DND-41 (cell line): ENCODE measurements at regions not wholly inside any gene's neighbourhood (a gene's known extent, or its start where the extent isn't known, plus 50 kb on each side); places are given as distances from the start of the nearest gene placed in this dataset.
"Not testable (repeated sequence)": the region's sequence is repeated elsewhere in the genome, so short reads cannot be mapped to it uniquely, and the experiment has no call there.

Source experiments
- ATAC-seq: fragments of 200-7000 bp; cut with Tn5 transposase; 3 replicates; pipeline ENCODE4 v1.9.1; 2021; ENCODE audit warnings: low read depth; ENCODE audit not compliant: insufficient read depth
- DNase-seq: peaks from one replicate; pipeline ENCODE4 v3.0.0-alpha.2; 2020
- H2AFZ ChIP-seq: 2 replicates; pipeline ENCODE4 v1.6.0; 2012; ENCODE audit warnings: low read depth, low read length
- H3K27ac ChIP-seq: 2 replicates; pipeline ENCODE4 v1.5.1; 2012; ENCODE audit warnings: low read length, inconsistent platforms
- H3K27me3 ChIP-seq: fragments of 200-600 bp; sonication (generic); 2 replicates; pipeline ENCODE4 v1.6.0; 2012; ENCODE audit warnings: low read length, mild to moderate bottlenecking, inconsistent platforms; ENCODE audit not compliant: insufficient read depth, poor library complexity
- H3K36me3 ChIP-seq: 2 replicates; pipeline ENCODE4 v1.5.1; 2012; ENCODE audit warnings: low read length, inconsistent platforms; ENCODE audit not compliant: insufficient read depth
- H3K4me1 ChIP-seq: 2 replicates; pipeline ENCODE4 v1.5.1; 2012; ENCODE audit warnings: mild to moderate bottlenecking, low read length; ENCODE audit not compliant: insufficient read depth
- H3K4me2 ChIP-seq: 2 replicates; pipeline ENCODE4 v1.6.0; 2012; ENCODE audit warnings: mild to moderate bottlenecking, moderate library complexity, low read length, inconsistent platforms; ENCODE audit not compliant: insufficient read depth
- H3K4me3 ChIP-seq, 2 experiments: fragments of 200-600 bp in 1 of 2; shearing (Covaris generic) in 1 of 2; 2 replicates each; pipeline ENCODE4 v1.5.1; 2012 to 2016; ENCODE audit warnings: inconsistent platforms in 2 of 2, low read length in 2 of 2, mild to moderate bottlenecking in 2 of 2, low read depth in 1 of 2, moderate library complexity in 1 of 2
- H3K79me2 ChIP-seq: 2 replicates; pipeline ENCODE4 v1.6.0; 2012; ENCODE audit warnings: low read length, inconsistent platforms; ENCODE audit not compliant: insufficient read depth
- H3K9ac ChIP-seq: 2 replicates; pipeline ENCODE4 v1.6.0; 2012; ENCODE audit warnings: low read depth, mild to moderate bottlenecking, inconsistent platforms, low read length, moderate library complexity
- H3K9me3 ChIP-seq: 2 replicates; pipeline ENCODE4 v1.5.1; 2012; ENCODE audit warnings: low read length, moderate library complexity, mild to moderate bottlenecking, inconsistent platforms; ENCODE audit not compliant: insufficient read depth, severe bottlenecking
- H4K20me1 ChIP-seq: 2 replicates; pipeline ENCODE4 v1.6.0; 2012; ENCODE audit warnings: low read length; ENCODE audit not compliant: insufficient read depth
- EZH2 ChIP-seq: IDR thresholded peaks from 3 replicates; pipeline ENCODE4 v1.6.1; 2012; ENCODE audit warnings: borderline replicate concordance, low read depth, mild to moderate bottlenecking, moderate library complexity, low read length, inconsistent platforms; ENCODE audit not compliant: severe bottlenecking
- TF ChIP-seq, protein P1 (sequence below): IDR thresholded peaks from 2 replicates; pipeline ENCODE4 v1.5.1; 2012; ENCODE audit warnings: borderline replicate concordance, low read length, moderate library complexity, mild to moderate bottlenecking; ENCODE audit not compliant: poor library complexity, severe bottlenecking; ENCODE audit errors: extremely low read depth

DNA sequence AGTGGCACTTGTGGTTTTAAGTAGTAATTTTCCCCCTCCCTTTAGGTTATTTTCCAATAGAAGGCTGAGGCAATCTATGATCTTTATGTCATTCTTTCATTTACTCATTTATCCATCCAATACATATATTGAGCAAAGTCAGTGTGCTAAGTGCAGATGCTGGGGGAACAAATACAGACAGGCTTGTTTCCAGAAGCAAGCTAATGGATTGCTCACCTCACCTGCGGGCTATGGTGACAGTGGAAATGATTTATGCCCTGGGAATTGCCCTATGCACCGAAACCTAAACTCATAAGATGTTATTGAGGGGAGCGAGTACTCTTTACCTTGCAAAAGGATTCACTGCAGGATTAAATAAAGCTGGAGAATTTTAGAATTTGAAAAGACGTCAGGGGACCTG is 148.7 kb upstream of the GRK3 start:
- not testable (repeated sequence) for H4K20me1 ChIP-seq, H3K36me3 ChIP-seq, H3K27ac ChIP-seq, H3K4me1 ChIP-seq, DNase-seq, H3K27me3 ChIP-seq, H3K4me3 ChIP-seq, H3K79me2 ChIP-seq, H3K4me2 ChIP-seq, H2AFZ ChIP-seq, H3K9me3 ChIP-seq, ATAC-seq, H3K9ac ChIP-seq

DNA sequence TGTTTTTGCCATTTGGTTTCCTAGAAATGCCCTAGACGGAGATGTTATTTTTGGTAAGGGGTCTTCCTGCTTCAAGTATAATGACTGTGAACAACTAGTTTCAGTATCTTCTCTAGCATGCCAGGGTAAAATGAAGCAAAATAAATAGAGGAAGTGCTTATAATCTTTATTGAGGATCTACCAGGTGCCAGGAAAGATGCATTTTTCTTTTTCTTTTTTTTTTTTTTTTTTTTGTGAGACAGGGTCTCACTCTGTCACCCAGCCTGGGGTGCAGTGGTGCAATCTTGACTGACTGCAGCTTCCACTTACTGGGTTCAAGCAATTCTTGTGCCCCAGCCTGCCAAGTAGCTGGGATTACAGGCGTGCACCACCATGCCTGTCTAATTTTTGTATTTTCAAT is 146.6 kb upstream of the GRK3 start:
- not testable (repeated sequence) for H3K9me3 ChIP-seq, H3K27me3 ChIP-seq, H3K27ac ChIP-seq, H3K4me3 ChIP-seq, DNase-seq, H4K20me1 ChIP-seq, H3K4me1 ChIP-seq, H3K36me3 ChIP-seq, ATAC-seq, H2AFZ ChIP-seq, H3K79me2 ChIP-seq, H3K9ac ChIP-seq, H3K4me2 ChIP-seq

DNA sequence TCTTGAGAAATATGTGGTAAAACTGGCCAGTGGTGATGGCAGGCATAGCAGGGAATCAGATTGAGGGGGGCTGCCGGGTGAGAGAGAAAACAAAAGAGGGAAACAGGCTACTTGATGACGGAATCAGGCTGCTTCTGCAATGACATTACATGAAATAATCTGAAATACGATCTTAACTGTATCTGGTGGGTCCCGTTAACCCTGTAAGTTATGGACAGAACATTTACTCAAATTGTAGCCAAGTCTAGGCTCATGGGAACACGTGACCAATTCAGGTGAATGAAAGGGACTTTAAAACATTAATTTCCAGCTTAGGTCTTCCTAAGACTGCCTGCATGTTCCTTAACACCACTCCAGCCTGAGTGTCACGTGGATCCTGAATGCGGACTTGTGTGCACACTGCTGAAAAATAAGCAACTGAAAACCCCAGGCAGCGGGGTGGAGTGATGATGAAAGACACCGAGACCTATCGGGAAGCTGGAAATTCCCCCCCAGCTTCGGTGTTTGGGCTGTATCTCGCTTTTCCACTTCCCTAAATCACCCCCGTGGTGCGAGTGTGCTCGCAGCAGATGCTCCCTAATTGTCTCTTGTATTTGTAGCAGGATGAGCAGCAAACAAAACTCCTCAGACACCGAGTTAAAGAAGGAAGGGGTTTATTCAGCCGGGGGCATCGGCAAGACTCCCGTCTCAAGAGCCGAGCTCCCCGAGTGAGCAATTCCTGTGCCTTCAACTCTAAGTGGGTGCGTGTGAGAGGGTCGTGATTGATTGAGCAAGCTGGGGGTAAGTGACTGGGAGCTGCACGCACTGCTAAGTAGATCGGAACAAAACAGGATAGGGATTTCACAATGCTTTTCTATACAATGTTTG is 145.0 kb upstream of the GRK3 start:
- H3K4me3 ChIP-seq: no peak overlapping the region
- DNase-seq (no peak), ATAC-seq (no peak)
- H4K20me1 ChIP-seq: no peaks in the 10 kb centered on the region
- no peaks in the 10 kb centered on the region for H3K4me1 ChIP-seq
- no peak overlapping the region for H2AFZ ChIP-seq
- no peaks in the 10 kb centered on the region for H3K79me2 ChIP-seq
- H3K4me2 ChIP-seq: no peak overlapping the region
- TF ChIP-seq EZH2: no peak
- H3K9ac ChIP-seq: no peak overlapping the region
- H3K36me3 ChIP-seq: no peaks in the 10 kb centered on the region
- H3K27ac ChIP-seq: no peak overlapping the region
- H3K9me3 ChIP-seq: no peaks in the 10 kb centered on the region
- H3K27me3 ChIP-seq: no peaks in the 10 kb centered on the region

DNA sequence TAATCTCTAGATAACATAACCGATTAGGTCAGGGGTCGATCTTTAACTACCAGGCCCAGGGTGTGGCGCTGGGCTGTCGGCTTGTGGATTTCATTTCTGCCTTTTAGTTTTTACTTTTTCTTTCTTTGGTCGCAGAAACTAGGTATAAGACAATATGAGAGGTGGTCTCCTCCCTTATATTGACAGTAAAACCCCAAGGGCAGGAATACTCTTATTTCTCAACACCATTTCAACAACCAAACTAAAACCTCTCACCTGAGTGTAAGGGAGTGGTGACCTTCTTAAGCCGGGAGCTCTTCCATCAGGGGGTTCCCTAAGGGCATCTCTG is 144.4 kb upstream of the GRK3 start:
- H3K36me3 ChIP-seq, DNase-seq, ATAC-seq, H3K27me3 ChIP-seq, H3K4me1 ChIP-seq, H3K9ac ChIP-seq, H3K27ac ChIP-seq, H3K79me2 ChIP-seq, H4K20me1 ChIP-seq, H2AFZ ChIP-seq, H3K9me3 ChIP-seq, H3K4me2 ChIP-seq, H3K4me3 ChIP-seq: not testable (repeated sequence)

DNA sequence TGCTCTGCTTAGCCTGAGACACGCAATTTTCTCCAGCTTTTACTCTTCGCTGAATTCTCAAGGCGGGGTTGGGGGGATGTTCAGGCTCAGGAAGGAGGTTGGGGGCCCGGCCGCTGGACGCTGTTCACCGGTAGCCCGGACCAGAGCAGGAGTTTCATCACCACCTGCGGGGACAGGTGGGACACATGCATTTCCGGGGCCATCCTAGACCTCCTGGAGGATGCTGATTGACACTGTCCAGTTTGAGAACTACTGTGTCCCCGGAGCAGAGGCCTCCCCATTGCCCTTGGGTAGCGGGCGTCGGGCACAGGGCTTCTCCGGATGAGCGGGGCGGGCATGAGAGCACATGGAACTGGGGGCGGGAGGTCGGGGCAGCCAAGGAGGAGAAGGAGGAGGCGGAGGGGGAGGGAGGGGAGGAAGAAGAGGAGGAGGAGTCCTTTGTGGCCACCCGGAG is 144.0 kb upstream of the GRK3 start:
- H2AFZ ChIP-seq: no peak overlapping the region
- no peaks in the 10 kb centered on the region for H3K79me2 ChIP-seq
- H4K20me1 ChIP-seq: no peaks in the 10 kb centered on the region
- H3K9me3 ChIP-seq: no peaks in the 10 kb centered on the region
- H3K4me2 ChIP-seq: no peak overlapping the region
- no peak overlapping the region for H3K27ac ChIP-seq
- no peaks in the 10 kb centered on the region for H3K36me3 ChIP-seq
- H3K4me1 ChIP-seq: no peaks in the 10 kb centered on the region
- TF ChIP-seq, protein P1, sequence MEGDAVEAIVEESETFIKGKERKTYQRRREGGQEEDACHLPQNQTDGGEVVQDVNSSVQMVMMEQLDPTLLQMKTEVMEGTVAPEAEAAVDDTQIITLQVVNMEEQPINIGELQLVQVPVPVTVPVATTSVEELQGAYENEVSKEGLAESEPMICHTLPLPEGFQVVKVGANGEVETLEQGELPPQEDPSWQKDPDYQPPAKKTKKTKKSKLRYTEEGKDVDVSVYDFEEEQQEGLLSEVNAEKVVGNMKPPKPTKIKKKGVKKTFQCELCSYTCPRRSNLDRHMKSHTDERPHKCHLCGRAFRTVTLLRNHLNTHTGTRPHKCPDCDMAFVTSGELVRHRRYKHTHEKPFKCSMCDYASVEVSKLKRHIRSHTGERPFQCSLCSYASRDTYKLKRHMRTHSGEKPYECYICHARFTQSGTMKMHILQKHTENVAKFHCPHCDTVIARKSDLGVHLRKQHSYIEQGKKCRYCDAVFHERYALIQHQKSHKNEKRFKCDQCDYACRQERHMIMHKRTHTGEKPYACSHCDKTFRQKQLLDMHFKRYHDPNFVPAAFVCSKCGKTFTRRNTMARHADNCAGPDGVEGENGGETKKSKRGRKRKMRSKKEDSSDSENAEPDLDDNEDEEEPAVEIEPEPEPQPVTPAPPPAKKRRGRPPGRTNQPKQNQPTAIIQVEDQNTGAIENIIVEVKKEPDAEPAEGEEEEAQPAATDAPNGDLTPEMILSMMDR: no peak
- no peak for TF ChIP-seq EZH2
- H3K9ac ChIP-seq: no peak overlapping the region
- DNase-seq (no peak), ATAC-seq (no peak)
- H3K27me3 ChIP-seq: no peaks in the 10 kb centered on the region
- H3K4me3 ChIP-seq: no peak overlapping the region
